ENCODE measurements at regions not wholly inside any gene's neighbourhood (a gene's known extent, or its start where the extent isn't known, plus 50 kb on each side); places are given as distances from the start of the nearest gene placed in this dataset.

- intact Hi-C loops (cut with micrococcal nuclease; ENCODE audit: unreplicated experiment) = loop anchor here (10.0 kb wide), 1 partner anchor 573 kb away; the partner anchor contains the start of gene PPA2
- no peaks in the 10 kb centered on the region for H3K36me3 Mint-ChIP-seq (ENCODE audit: insufficient read depth, unreplicated experiment)
- no TSS peak for BruUV-seq (replicated peaks)
- no peak for DNase-seq
- no peak overlapping the region for H3K4me3 Mint-ChIP-seq (ENCODE audit: unreplicated experiment)
- no peaks in the 10 kb centered on the region for H3K9me3 ChIP-seq
- TF ChIP-seq CTCF (IDR thresholded peaks at IDR 0.05; ENCODE audit: insufficient read depth in 1 of 2, low read depth in 1 of 2, low read length in 1 of 2, severe bottlenecking in 1 of 2, unreplicated experiment in 1 of 2) = no peak
- no peaks in the 10 kb centered on the region for H3K36me3 ChIP-seq (ENCODE audit: control insufficient read depth, insufficient read depth, low read length)
- no peak overlapping the region for H3K27ac Mint-ChIP-seq (ENCODE audit: unreplicated experiment)
- peaks cover under 1% of the 10 kb centered on the region for H3K27me3 Mint-ChIP-seq (ENCODE audit: insufficient read depth, unreplicated experiment)
- H3K4me3 ChIP-seq (ENCODE audit: low read depth, low read length) = no peak overlapping the region
- POLR2A ChIA-PET = interaction anchor here (0.7 kb wide), 1 partner anchor 120 kb away, joined by 3 read pairs; no protein-coding TSS in a partner anchor
- peaks cover 10% of the 10 kb centered on the region for H3K9me3 Mint-ChIP-seq (ENCODE audit: unreplicated experiment)
- CTCF ChIA-PET = no interaction called here
- H3K27me3 ChIP-seq (replicated peaks; ENCODE audit: control insufficient read depth, insufficient read depth, low read length) = no peaks in the 10 kb centered on the region
- no peaks in the 10 kb centered on the region for H3K4me1 Mint-ChIP-seq (ENCODE audit: low read depth, unreplicated experiment)
- H3K4me1 ChIP-seq = no peaks in the 10 kb centered on the region
Measured at GRCh38 chr4:104901438-104901837, 245.2 kb upstream of the TET2 start.

GRCh38 chr4:104901961-104902605 is 244.6 kb upstream of the TET2 start:
- H3K36me3 ChIP-seq (ENCODE audit: control insufficient read depth, insufficient read depth, low read length) = no peaks in the 10 kb centered on the region
- no peaks in the 10 kb centered on the region for H3K4me1 ChIP-seq
- no peaks in the 10 kb centered on the region for H3K27me3 ChIP-seq (replicated peaks; ENCODE audit: control insufficient read depth, insufficient read depth, low read length)
- Mint-ChIP-seq H3K36me3 (ENCODE audit: insufficient read depth, unreplicated experiment) (no peaks in the 10 kb centered on the region), H3K4me3 (ENCODE audit: unreplicated experiment) (no peak overlapping the region), H3K9me3 (ENCODE audit: unreplicated experiment) (peaks cover 10% of the 10 kb centered on the region), H3K4me1 (ENCODE audit: low read depth, unreplicated experiment) (no peaks in the 10 kb centered on the region), H3K27me3 (ENCODE audit: insufficient read depth, unreplicated experiment) (peaks cover 6% of the 10 kb centered on the region), H3K27ac (ENCODE audit: unreplicated experiment) (no peak overlapping the region)
- ChIA-PET CTCF (no interaction called here), POLR2A (interaction anchor here (0.7 kb wide), 1 partner anchor 120 kb away, joined by 3 read pairs; no protein-coding TSS in a partner anchor)
- no peak for DNase-seq
- no peak for TF ChIP-seq CTCF (IDR thresholded peaks at IDR 0.05; ENCODE audit: insufficient read depth in 1 of 2, low read depth in 1 of 2, low read length in 1 of 2, severe bottlenecking in 1 of 2, unreplicated experiment in 1 of 2)
- BruUV-seq (replicated peaks) = no TSS peak
- no peaks in the 10 kb centered on the region for H3K9me3 ChIP-seq
- intact Hi-C loops (cut with micrococcal nuclease; ENCODE audit: unreplicated experiment) = loop anchor here (10.0 kb wide), 1 partner anchor 573 kb away; the partner anchor contains the start of gene PPA2
- H3K4me3 ChIP-seq (ENCODE audit: low read depth, low read length) = no peak overlapping the region

- H3K27me3 ChIP-seq (replicated peaks; ENCODE audit: control insufficient read depth, insufficient read depth, low read length) = no peaks in the 10 kb centered on the region
- no peak for DNase-seq
- H3K9me3 ChIP-seq = no peaks in the 10 kb centered on the region
- POLR2A ChIA-PET = no interaction called here
- no peak for TF ChIP-seq CTCF (IDR thresholded peaks at IDR 0.05; ENCODE audit: insufficient read depth in 1 of 2, low read depth in 1 of 2, low read length in 1 of 2, severe bottlenecking in 1 of 2, unreplicated experiment in 1 of 2)
- no peak overlapping the region for H3K27ac Mint-ChIP-seq (ENCODE audit: unreplicated experiment)
- no peaks in the 10 kb centered on the region for H3K9me3 Mint-ChIP-seq (ENCODE audit: unreplicated experiment)
- no peaks in the 10 kb centered on the region for H3K4me1 ChIP-seq
- CTCF ChIA-PET = no interaction called here
- no peak overlapping the region for H3K4me3 Mint-ChIP-seq (ENCODE audit: unreplicated experiment)
- no peaks in the 10 kb centered on the region for H3K36me3 Mint-ChIP-seq (ENCODE audit: insufficient read depth, unreplicated experiment)
- BruUV-seq (replicated peaks) = no TSS peak
- no peaks in the 10 kb centered on the region for H3K4me1 Mint-ChIP-seq (ENCODE audit: low read depth, unreplicated experiment)
- peaks cover 11% of the 10 kb centered on the region for H3K27me3 Mint-ChIP-seq (ENCODE audit: insufficient read depth, unreplicated experiment)
- no peak overlapping the region for H3K4me3 ChIP-seq (ENCODE audit: low read depth, low read length)
- H3K36me3 ChIP-seq (ENCODE audit: control insufficient read depth, insufficient read depth, low read length) = no peaks in the 10 kb centered on the region
- intact Hi-C loops (cut with micrococcal nuclease; ENCODE audit: unreplicated experiment) = loop anchor here (10.0 kb wide), 1 partner anchor 570 kb away; the partner anchor contains the start of gene PPA2
Measured at GRCh38 chr4:104905065-104905464, 241.6 kb upstream of the TET2 start.

Data from Caco-2 (cell line).